GM23338 (cell line): ENCODE measurements at regions not wholly inside any gene's neighbourhood (a gene's known extent, or its start where the extent isn't known, plus 50 kb on each side); places are given as distances from the start of the nearest gene placed in this dataset.

Experiments
- ATAC-seq: fragments of 200-7000 bp; cut with Tn5 transposase; 3 replicates; pipeline ENCODE4 v1.9.1; 2020
- DNase-seq: peaks from one replicate; pipeline ENCODE4 v3.0.0-alpha.2; 2015; ENCODE audit warnings: low spot score
- H2AFZ ChIP-seq: fragments of 200-600 bp; sonication (generic); 2 replicates; pipeline ENCODE4 v1.8.0; 2016; ENCODE audit warnings: antibody characterized with exemption, mild to moderate bottlenecking, moderate library complexity
- H3F3A ChIP-seq: fragments of 200-600 bp; sonication (generic); replicated peaks from 2 replicates; pipeline ENCODE4 v1.8.0; 2017; ENCODE audit warnings: antibody characterized with exemption, mixed run types, low read depth
- H3K27ac ChIP-seq: fragments of 200-600 bp; sonication (generic); 2 replicates; pipeline ENCODE4 v1.6.1; 2016; ENCODE audit warnings: low read depth
- H3K27me3 ChIP-seq: fragments of 200-600 bp; sonication (generic); 2 replicates; pipeline ENCODE4 v1.8.0; 2016; ENCODE audit warnings: mild to moderate bottlenecking, mixed run types, moderate library complexity; ENCODE audit not compliant: insufficient read depth
- H3K36me3 ChIP-seq: fragments of 200-600 bp; sonication (generic); 2 replicates; pipeline ENCODE4 v1.8.0; 2016; ENCODE audit warnings: mild to moderate bottlenecking; ENCODE audit not compliant: insufficient read depth
- H3K4me1 ChIP-seq: fragments of 200-600 bp; sonication (generic); 2 replicates; pipeline ENCODE4 v1.8.0; 2016; ENCODE audit warnings: mild to moderate bottlenecking, moderate library complexity; ENCODE audit not compliant: insufficient read depth
- H3K4me2 ChIP-seq: fragments of 200-600 bp; sonication (generic); 2 replicates; pipeline ENCODE4 v1.7.1; 2017; ENCODE audit warnings: mixed run types
- H3K4me3 ChIP-seq: fragments of 200-600 bp; sonication (generic); 2 replicates; pipeline ENCODE4 v1.6.1; 2016; ENCODE audit warnings: mixed run types
- H3K79me2 ChIP-seq: fragments of 200-600 bp; sonication (generic); replicated peaks from 2 replicates; pipeline ENCODE4 v1.8.0; 2017; ENCODE audit warnings: mild to moderate bottlenecking; ENCODE audit not compliant: insufficient read depth
- H3K9me2 ChIP-seq: fragments of 200-600 bp; sonication (generic); 2 replicates; pipeline ENCODE4 v1.8.0; 2017; ENCODE audit not compliant: insufficient read depth
- H4K20me1 ChIP-seq: fragments of 200-600 bp; sonication (generic); replicated peaks from 2 replicates; pipeline ENCODE4 v1.8.0; 2017; ENCODE audit warnings: mild to moderate bottlenecking; ENCODE audit not compliant: insufficient read depth
- H3K27ac Mint-ChIP-seq: 2 replicates; pipeline ENCODE4 v1.8.0; 2020; ENCODE audit warnings: inconsistent platforms, mild to moderate bottlenecking, moderate library complexity, mixed read lengths
- H3K27me3 Mint-ChIP-seq: 3 replicates; pipeline ENCODE4 v1.8.0; 2022; ENCODE audit warnings: low read depth, mild to moderate bottlenecking, moderate library complexity, mixed read lengths, inconsistent platforms; ENCODE audit not compliant: insufficient read depth, poor library complexity
- H3K36me3 Mint-ChIP-seq: 3 replicates; pipeline ENCODE4 v1.8.0; 2021; ENCODE audit warnings: low read depth, mild to moderate bottlenecking, inconsistent platforms, moderate library complexity, mixed read lengths
- H3K4me1 Mint-ChIP-seq: 3 replicates; pipeline ENCODE4 v1.8.0; 2020; ENCODE audit warnings: mild to moderate bottlenecking, inconsistent platforms, mixed read lengths
- H3K4me3 Mint-ChIP-seq: 3 replicates; pipeline ENCODE4 v1.8.0; 2021; ENCODE audit warnings: moderate library complexity, mild to moderate bottlenecking, inconsistent platforms, mixed read lengths
- H3K9me3 Mint-ChIP-seq: 3 replicates; pipeline ENCODE4 v1.8.0; 2020; ENCODE audit warnings: moderate library complexity, mild to moderate bottlenecking, inconsistent platforms, mixed read lengths
- CREB1 ChIP-seq: fragments of 250-450 bp; sonication (Bioruptor Pico); IDR thresholded peaks from 2 replicates; pipeline ENCODE4 v1.5.0; 2020; ENCODE audit warnings: low read depth, mild to moderate bottlenecking, moderate library complexity
- CTCF ChIP-seq, 2 experiments: fragments of 200-600 bp in 1 of 2; sonication (generic) in 1 of 2; conservative IDR thresholded peaks; 2 replicates each; pipeline versions ENCODE4 v1.5.1 to v1.6.1; 2016 to 2017; ENCODE audit warnings: antibody characterized with exemption in 2 of 2, low read depth in 2 of 2, mild to moderate bottlenecking in 2 of 2, moderate library complexity in 1 of 2
- ETS1 ChIP-seq: IDR thresholded peaks from 2 replicates; pipeline ENCODE4 v1.6.1; 2016; ENCODE audit warnings: antibody characterized with exemption
- EZH2 ChIP-seq: fragments of 200-600 bp; sonication (generic); IDR thresholded peaks from one replicate; pipeline ENCODE4 v1.8.0; 2017; ENCODE audit warnings: antibody characterized with exemption, mild to moderate bottlenecking, low read depth; ENCODE audit not compliant: unreplicated experiment
- EZH2phosphoT487 ChIP-seq: fragments of 200-600 bp; sonication (generic); IDR thresholded peaks from one replicate; pipeline ENCODE4 v1.8.1; 2018; ENCODE audit warnings: antibody characterized with exemption; ENCODE audit not compliant: unreplicated experiment
- JUNB ChIP-seq: IDR thresholded peaks from one replicate; pipeline ENCODE4 v1.6.1; 2016; ENCODE audit warnings: antibody characterized with exemption; ENCODE audit not compliant: unreplicated experiment
- NANOG ChIP-seq: IDR thresholded peaks from 2 replicates; pipeline ENCODE4 v1.6.1; 2016; ENCODE audit warnings: antibody characterized with exemption, borderline replicate concordance
- POLR2AphosphoS5 ChIP-seq: IDR thresholded peaks from 2 replicates; pipeline ENCODE4 v1.6.1; 2016; ENCODE audit warnings: antibody characterized with exemption, low read depth
- REST ChIP-seq: IDR thresholded peaks from one replicate; pipeline ENCODE4 v1.6.1; 2018; ENCODE audit warnings: antibody characterized with exemption; ENCODE audit not compliant: unreplicated experiment
- STAT1 ChIP-seq: IDR thresholded peaks from one replicate; pipeline ENCODE4 v1.6.1; 2016; ENCODE audit warnings: antibody characterized with exemption; ENCODE audit not compliant: unreplicated experiment
- ZNF114 ChIP-seq: fragments of 250-450 bp; sonication (Bioruptor Pico); IDR thresholded peaks from 2 replicates; pipeline ENCODE4 v1.5.0; 2020; ENCODE audit warnings: mild to moderate bottlenecking, moderate library complexity
- ZNF331 ChIP-seq: fragments of 250-450 bp; sonication (Bioruptor Pico); IDR thresholded peaks from 2 replicates; pipeline ENCODE4 v1.5.0; 2020; ENCODE audit warnings: low read depth, mild to moderate bottlenecking, moderate library complexity
- ZNF462 ChIP-seq: fragments of 250-450 bp; sonication (Bioruptor Pico); IDR thresholded peaks from 2 replicates; pipeline ENCODE4 v1.5.0; 2020; ENCODE audit warnings: mild to moderate bottlenecking, moderate library complexity

DNA sequence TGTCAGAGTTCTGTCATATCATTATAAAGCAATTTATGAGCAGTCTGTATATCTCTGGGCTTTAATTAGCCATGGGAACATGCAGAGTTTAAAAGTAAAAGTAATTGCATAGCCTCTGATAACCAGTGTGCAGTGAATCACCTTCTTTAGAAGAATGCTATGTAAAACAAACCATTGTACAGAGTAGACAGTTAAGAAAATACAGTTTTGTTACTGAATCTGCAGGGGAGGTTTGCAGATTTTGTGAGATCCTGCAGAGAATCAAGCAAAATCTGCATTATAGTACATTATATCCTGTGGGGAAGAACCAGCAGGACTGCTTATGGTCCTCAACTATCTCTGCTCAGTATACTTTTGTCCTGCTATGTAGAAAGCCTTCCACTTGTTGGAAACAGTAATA lies 396.2 kb upstream of the NAALADL2 start:
- Mint-ChIP-seq H3K4me1 (peaks cover 21% of the 10 kb centered on the region), H3K27me3 (no peaks in the 10 kb centered on the region), H3K27ac (no peak overlapping the region), H3K36me3 (0 out of 3 replicates have a peak, but pooled peaks cover 7% of the 10 kb centered on the region), H3K9me3 (peaks cover 4% of the 10 kb centered on the region; the same call in 1 of the 3 replicates), H3K4me3 (no peak overlapping the region)
- H3K79me2 ChIP-seq: no peaks in the 10 kb centered on the region
- no peak for ATAC-seq
- H4K20me1 ChIP-seq: no peaks in the 10 kb centered on the region
- H3F3A ChIP-seq: no peaks in the 10 kb centered on the region
- no peak overlapping the region for H3K27ac ChIP-seq
- H3K27me3 ChIP-seq: no peaks in the 10 kb centered on the region
- no peak overlapping the region for H3K4me3 ChIP-seq
- no peak overlapping the region for H2AFZ ChIP-seq
- peak overlapping the region; percentile 19; the same call in 1 of the 2 replicates for H3K4me2 ChIP-seq
- DNase-seq: no peak
- H3K4me1 ChIP-seq: peaks cover 24% of the 10 kb centered on the region
- TF ChIP-seq EZH2 (no peak), POLR2AphosphoS5 (no peak), STAT1 (no peak), ZNF331 (no peak), CTCF (conservative IDR thresholded peaks at IDR 0.05; ENCODE audit: low read depth in 2 of 2) (no peak), EZH2phosphoT487 (no peak), ZNF114 (CRISPR knock-in tag) (no peak), CREB1 (no peak), ZNF462 (CRISPR knock-in tag) (no peak), REST (no peak), NANOG (no peak), ETS1 (no peak), JUNB (no peak)
- H3K9me2 ChIP-seq: no peaks in the 10 kb centered on the region
- H3K36me3 ChIP-seq: no peaks in the 10 kb centered on the region
